NCI-H2171 treated with DMSO at 0.1 percent for 48 hours (cell line): ENCODE measurements at regions not wholly inside any gene's neighbourhood (a gene's known extent, or its start where the extent isn't known, plus 50 kb on each side); places are given as distances from the start of the nearest gene placed in this dataset.
"Not testable (repeated sequence)": the region's sequence is repeated elsewhere in the genome, so short reads cannot be mapped to it uniquely, and the experiment has no call there.

Experiments used
- DNase-seq: peaks from one replicate; lab custom pipeline; 2025; lab: John Stamatoyannopoulos, UW

DNA sequence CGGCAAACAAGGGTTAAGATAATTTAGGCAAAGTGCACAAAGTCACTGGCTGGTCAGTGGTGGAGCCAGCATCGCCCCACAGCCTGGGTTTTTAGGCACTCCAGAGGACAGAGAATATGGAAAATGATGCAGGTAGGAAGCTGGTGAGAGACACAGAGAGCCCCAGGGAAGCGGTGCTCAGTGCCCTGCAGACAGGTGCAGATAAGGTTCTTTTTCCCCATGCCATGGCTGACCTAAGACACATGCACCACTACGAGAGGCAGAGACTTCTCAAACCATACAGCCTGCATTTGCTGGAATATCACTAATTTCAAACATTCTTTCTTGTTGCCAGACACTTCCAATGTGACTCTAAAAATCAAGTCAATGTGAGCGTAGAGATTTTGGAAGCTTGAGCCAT, 205.7 kb upstream of the APCDD1 start:
- DNase-seq, result no peak

DNA sequence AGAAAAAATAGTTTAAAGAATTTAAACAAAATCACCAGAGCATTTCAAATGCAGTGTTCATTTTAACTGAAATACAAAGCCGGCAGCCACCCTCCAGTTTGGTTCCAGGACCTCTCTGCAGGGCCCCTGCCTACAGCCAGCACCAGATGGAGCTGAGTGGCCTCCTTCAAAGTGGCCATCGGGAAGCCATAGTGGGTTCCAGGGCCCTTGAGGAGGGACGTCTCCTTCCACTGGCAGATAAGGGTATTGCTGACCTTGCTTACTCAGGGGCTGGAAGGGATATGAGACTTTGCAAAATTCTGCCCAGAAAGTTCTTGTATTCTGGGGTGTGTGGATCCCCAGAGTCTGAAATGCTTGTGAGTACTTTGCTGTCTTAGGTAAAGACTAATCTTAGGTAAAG, 205.2 kb upstream of the APCDD1 start:
- DNase-seq, result no peak

DNA sequence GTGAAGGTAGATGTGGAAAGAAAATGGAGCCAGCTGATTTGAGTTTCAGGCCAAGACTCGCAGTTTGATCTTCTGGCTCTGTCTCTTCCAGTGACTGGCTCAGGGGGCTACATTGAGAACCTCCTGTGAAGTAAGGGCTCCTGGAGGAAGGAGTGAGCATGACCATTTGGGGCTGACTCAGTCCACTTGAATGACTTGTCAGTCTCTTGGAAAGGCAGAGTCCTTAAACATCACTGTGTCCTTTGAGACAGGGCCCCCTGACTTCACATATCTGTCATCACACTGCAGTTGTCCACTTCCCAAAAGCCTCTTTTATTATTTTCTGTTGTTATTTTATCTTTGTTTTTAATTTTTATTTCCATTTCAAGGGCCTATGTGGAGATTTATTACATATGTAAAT, 204.6 kb upstream of the APCDD1 start:
- DNase-seq, result no peak

DNA sequence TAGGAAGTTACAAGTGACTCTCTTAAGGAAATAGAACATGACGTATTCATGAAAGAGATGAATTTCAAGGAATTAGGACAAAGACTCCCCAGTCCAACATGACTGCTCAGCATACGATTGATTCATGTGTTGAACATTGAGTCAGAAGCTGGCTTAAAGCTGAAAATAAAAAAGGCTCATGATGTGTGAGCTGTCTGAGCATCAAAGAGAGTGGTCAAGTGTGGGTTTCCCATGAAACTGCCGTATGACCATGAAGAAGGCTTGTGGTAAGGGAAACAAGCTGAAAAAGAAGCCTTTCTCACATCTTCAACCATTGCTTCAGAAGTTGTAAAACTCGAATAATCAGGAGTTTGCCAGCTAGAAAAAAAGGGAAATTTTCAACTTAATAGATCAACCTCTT, 201.9 kb upstream of the APCDD1 start:
- DNase-seq, result no peak

DNA sequence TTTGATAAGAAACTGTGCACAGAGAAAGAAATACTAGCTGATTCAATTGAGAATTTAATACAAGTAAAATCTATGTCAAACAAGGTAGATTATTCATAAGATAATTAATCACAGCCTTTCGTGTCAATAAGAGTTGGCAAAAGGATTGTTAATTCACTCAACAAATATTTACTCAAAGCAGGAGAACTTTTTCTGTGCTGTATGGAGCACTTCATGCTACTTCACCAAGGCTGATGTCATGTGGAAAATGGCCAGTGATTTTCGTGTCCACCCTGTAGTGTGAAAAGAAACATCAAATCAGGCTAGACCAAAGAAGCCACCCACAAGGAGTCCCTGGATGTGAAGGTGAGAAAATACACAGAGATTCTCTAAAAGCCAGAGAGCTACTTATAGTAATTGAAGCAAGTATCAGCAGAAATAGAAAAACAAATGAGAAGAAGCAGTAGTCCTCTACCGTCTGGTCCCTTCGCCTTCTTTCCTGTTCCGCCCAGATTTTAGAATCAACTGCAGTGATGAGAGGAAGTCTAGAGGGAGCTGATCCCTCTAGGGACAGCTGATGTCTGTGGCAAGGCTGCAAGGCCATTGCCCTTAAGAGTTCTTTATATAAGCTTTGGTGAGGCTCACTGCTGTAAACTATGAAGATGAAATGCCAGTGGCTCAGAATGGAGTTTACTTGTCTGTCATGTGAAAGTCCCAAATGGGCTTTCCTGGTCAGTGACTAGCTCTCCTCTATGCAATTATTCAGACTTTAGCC, 201.3 kb upstream of the APCDD1 start:
- no peak for DNase-seq

DNA sequence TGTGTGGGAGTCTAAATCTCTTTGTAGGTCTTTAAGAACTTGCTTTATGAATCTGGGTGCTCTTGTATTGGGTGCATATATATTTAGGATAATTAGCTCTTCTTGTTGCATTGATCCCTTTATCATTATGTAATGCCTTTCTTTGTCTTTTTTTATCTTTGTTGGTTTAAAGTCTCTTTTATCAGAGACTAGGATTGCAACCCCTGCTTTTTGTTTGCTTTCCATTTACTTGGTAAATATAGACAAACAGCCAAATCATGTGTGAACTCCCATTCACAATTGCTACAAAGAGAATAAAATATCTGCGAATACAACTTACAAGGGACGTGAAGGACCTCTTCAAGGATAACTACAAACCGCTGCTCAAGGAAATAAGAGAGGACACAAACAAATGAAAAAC, 198.2 kb upstream of the APCDD1 start:
- DNase-seq, result not testable (repeated sequence)

DNA sequence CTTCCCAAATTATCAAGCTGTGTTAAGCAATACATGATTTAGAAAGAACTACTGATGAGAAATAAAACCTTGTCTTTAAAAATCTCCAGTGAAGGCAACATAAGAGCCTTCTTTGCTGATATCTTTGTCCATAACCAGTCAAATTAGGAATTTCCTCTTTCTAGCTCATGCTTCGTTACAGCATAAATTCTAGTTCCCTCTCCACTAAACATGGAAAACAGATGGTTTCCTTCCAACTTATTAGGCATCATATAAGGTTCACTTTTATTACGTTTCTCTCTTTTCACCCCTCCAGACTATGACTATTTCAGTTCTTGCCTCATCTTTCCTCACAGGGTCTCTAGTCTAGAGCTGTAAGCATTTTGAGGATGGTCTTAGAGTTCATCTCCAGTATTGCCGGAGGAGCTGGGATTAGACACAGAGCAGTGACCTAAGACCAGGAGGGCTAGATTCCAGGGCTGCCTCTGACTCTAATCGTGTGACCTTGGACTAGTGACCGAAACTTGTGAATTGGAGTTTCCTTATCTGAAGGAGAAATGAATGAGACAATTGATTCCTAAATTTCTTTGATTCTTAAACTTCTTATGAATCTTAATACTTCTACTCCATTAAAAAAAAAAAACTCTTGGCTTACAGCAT, 195.5 kb upstream of the APCDD1 start:
- DNase-seq, result peak; percentile 29

DNA sequence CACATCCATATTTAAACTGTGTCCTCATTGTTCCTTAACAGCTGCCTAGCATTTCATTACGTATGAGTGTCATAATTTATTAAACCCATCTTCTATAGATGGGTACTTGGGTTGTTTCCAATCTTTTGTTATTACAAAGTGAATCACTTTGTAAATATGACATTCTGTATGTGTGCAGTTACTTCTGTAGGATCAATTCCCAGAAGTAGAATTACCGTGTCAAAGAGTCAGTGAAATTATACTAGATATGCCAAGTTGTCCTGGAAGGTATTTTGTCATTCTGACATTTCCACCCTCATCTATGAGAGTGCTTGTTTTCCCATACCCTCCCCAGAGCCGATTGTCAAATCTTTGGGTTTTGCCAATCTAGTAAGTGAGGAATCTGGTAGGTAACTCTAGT, 194.5 kb upstream of the APCDD1 start:
- no peak for DNase-seq

DNA sequence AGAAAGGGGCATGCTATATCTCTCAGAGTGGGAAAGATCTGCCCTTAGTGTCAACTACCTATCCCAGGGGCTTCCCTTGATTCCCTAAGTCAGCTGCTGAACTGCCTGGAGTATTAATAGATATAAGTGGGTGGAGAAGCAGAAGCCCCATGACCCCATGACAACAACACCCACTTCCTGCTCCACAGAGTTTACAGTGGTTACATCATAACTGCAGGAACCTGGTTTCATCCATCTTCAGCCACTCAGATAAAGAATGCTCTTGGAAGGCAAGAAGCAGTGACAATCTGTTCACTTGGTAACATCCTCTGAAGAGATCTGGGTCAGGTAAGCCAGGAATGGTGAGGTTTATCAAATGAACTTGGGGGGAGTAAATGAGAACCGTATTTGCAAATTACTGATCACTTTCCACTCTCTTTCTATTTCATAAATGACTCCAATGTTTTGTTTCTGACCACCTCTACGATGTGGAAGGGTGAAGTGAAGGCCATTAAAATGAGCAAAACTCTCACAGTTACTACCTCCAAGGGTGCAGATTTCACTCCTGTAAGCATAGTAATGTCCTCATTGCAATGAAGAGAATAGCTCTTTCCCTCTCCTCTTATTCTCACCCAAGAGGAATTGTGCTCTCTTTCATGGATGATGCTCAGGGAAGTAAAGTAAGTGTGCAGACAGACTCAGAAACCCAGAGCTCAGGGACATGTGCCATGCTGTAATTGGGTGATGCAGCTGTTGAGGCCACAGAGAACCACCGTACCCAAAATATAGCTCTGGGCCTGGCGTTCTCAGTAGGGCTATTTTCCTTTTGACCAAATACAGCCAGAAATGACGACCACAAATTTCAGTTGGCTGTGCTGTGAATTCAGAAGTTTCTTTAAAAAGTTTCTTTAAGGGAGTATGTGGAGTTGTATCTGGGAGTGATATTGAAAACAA, 192.8 kb upstream of the APCDD1 start:
- no peak for DNase-seq

DNA sequence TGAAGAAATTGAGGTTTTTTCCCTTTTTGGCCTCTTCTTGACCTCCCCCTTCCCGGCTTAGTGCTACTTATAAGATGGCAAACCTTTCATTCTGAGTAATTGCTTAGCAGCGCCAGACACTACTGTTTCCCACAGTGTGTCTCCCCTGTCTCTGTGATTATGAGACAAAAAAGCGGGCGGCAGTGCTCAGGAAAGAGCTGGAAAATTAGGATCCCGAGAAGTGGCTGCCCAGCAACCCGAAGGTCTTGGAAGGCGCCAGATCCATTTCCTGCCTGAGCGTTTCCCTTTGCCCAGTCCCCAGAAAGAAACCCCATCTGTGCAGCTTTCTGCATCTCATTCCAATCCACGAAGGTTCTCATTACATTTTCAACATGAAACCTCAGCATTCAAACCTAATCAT, 191.9 kb upstream of the APCDD1 start:
- no peak for DNase-seq

DNA sequence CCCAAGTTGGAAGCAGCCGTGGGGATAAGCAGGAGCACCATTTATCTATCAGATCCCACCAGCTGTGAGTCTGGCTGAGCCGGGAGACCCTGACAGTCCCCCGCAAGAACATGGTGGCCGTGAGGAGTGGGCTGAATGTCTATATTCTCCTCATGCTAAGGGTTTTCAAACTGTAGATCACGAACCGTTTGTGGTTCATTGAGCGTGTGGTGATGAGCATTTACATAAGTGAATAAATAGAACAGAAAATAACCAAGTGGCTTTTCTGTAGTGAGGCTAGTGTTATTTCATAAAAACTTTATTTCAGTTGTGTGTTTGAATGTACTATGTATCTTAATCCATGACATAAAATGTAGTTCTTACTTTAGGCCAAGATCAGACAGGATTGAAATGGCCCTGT, 190.2 kb upstream of the APCDD1 start:
- no peak for DNase-seq

DNA sequence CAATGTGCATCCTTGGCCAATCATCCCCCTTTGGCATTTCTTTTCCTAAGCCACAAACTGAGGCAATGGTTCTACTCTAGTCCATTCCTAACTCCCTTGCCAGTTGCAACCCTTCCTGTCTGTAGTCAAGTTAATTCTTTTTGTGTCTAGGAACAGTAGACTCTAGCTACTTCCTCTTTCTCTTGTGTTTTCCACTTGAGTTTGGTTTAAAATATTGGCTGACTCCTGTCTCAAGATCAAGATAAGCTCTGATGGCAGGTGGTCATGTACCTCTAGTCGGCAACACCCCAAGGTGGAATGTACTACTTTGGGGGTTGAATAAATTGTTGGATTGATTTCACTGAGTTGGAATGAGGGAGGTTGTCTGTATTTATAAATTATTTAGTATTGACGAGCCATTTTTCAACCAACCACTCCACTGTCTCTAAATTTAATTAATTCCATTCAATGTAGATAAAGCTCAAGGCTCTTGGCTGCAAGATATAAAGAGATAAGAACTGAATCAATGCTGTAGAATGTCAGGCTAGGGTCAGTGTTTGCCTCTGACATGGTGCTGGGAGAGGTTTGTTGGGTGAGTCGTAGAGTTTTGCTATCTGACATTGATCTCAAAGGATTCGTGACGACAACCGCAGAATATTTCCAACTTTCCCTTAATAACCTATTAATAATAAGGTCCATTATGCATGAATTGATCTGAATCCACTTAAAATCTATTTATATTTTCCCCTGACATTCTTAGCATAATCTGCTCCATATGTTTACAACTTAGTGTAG, 188.7 kb upstream of the APCDD1 start:
- no peak for DNase-seq

DNA sequence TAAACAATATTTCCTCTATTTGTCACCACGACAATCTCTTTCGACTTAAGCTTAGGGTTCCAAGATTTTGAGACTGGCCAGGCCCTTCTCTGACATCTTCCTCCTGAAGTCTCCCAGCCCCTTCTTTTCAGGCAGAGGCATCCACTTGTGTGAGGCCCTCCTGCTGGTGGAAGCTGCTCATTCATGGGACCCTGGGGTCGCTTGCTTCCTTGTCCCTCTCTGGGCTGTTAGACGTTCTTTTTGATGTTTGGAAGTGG, 188.2 kb upstream of the APCDD1 start:
- DNase-seq, result no peak

DNA sequence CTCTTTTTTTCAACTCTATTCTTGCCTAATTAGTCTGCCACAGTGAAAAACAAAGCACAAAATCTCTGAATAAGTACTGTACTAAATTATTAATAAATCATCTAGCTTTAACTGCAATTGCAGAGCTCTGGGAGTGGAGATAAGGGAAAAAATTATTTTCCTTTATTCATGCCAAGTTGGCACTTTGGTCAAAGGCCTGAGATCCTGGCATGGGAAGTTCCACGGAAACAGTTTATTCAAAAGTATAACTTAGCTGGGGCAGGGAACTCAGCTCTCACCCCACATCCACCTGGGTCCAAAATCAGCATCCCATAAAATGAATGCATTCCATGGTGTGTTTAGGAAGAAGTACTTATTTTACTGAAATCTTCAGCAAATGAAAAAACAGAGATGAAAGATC, 185.2 kb upstream of the APCDD1 start:
- no peak for DNase-seq

DNA sequence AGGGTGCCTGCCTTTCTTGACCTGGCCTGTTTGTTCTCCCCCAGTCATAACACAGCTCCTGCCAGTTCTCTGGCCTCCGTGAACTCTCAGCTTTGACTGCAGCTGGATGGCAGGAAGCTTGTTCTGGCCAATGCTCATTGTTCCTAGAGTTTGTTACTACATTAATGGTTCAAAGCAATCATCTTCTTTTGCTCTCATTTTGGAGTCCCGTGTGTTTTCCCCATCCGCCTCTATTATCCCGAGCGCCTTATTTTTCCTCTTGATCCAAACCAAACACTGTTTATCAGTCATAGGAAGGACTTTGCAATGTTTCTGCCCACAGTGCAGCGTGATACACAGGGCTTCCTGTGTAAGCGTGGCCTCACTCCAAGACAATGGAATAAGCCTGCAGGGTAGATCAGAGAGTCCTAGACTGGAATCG, 184.3 kb upstream of the APCDD1 start:
- DNase-seq, result no peak

DNA sequence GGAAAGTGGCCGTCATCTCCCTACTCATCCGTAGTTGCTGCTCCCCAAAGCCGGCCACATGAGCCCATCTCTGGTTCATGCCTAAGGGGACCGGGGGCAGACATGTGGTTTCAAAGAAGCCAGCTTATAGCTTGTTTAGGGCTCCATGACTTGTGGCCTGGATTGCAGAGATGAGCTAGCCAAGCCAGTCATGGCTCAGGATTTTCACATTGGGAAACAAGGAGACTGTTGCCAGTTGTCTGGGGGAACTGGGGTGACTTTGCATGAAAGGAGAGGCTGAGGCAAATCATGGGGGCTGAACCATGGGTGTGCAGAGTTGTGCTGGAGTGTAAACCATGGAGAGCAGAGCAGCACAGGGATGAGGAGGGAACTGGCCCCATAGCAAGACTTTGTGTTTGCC, 183.0 kb upstream of the APCDD1 start:
- DNase-seq, result no peak

DNA sequence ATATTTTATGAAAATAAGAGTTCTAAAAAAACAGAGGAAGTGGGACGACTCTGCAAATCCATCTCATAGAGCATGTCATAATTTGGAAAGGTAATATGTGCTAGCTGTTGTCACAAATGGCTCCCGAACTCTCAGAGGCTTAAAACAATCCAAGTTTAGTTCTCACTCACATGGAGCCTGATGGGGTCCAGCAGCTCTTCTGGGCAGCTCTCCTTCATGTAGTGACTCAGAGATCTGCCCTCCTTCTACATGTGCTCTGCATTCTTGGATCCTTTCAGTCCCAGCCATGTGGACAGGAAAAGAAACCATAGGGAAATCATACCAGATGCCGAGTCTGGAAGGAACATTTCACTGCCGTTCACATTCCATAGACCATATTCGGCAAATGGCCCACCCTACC, 180.1 kb upstream of the APCDD1 start:
- DNase-seq, result no peak

DNA sequence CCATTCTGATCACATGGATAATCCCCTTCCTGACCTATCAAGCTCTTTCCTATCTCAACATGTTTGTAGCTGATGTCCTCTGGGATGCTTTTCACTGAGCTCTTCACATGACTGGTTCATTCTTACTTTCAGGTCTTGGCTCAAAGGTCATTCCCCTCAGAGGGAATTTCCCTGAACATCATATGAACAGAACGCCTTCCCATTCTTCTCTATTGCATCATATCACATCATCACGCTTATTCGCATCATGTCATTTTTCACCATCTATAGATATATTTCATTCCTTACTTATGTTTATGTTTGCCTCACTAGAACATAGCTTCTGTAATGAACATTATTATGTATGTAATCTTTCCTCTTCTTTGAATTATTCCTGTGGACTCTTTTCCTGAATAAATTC, 178.9 kb upstream of the APCDD1 start:
- no peak for DNase-seq

DNA sequence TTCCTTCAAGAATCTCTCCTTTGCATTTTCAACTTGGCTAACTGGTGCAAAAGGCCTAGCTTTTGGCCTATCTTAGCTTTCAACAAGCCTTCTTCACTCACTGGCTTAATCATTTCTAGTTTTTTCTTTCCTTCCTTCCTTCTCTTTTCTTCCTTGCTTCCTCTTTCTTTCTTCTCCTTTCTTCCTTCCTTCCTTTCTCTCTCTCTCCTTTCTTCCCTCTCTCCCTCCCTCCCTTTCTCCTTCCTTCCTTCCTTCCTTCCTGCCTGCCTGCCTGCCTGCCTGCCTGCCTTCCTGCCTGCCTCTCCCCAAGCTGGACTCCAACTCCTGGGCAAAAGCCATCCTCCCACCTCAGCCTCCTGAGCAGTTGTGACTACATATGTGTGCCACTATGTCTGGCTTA, 176.2 kb upstream of the APCDD1 start:
- no peak for DNase-seq

DNA sequence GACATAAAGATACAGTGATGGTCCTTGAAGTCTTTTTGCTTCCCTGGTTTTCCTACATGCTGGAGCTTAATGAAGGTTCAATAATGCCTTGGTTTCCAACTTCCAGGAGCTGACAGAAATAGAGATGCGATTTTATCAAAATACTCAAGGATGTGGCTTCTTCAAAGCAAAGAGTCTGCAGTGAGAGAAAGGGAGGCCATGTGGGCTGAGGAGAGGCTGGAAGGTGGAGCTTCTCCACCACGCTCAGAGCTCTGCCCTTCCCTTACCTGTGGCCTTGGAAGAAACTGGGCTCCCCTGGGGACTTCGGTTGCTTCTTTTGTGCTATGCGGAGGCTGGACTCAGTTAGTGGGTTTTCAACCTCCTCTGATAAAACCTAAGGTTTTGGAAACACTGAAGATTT, 175.0 kb upstream of the APCDD1 start:
- DNase-seq, result no peak

DNA sequence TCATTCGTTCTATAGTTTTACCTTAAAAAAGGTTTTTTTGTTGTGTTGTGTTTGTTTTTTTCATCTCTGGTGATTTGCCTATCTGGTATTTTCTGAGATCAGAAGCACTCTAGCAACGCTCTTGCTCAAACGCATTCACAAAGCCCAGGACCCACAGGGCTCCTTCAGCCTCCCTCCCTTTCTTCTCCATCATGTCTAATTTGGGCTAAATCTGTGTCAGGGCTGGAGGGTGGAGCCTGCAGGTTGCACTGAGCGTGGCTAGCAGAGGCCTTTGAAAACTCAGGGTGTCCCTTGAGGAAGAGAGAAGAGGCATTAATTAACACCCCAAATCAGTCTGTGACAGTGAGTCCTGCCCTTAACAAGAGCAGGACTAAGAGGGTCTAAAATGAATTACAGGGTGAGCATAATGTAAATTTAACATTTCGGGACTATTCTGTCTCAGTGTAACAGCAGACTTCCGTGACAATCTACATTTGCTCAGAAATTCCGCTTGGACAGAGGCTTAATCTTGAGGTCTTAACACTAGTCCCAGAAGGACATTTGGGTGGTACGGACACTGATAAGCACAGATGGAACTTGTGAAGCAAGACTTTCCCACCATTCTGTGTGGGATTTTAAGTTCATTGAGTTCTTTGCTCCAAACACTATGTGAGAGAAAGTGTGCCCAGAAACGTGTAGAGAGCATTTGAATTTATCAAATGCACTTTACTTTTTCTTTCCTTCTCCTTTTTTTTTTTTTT, 174.4 kb upstream of the APCDD1 start:
- DNase-seq, result no peak
